ENCODE measurements at regions not wholly inside any gene's neighbourhood (a gene's known extent, or its start where the extent isn't known, plus 50 kb on each side); places are given as distances from the start of the nearest gene placed in this dataset.

GRCh38 chr13:42673677-42674076, 99.7 kb downstream of the TNFSF11 start:
- H3K4ac ChIP-seq (ENCODE audit: low read depth, low read length) = no peak overlapping the region
- WGBS (ENCODE audit: extremely low coverage, insufficient coverage, insufficient read length) = no CpG with 5 or more reads among the region's 2 CpGs
- H4K12ac ChIP-seq (ENCODE audit: low read depth, low read length) = no peak overlapping the region
- no peak overlapping the region for H3K9ac ChIP-seq (ENCODE audit: low read length)
- no peaks in the 10 kb centered on the region for H3K9me3 ChIP-seq (ENCODE audit: insufficient read depth, low read depth, low read length)
- no peaks in the 10 kb centered on the region for H3K36me3 ChIP-seq (ENCODE audit: control insufficient read depth in 1 of 2, insufficient read depth in 2 of 2, low read length in 2 of 2)
- H2BK120ac ChIP-seq (ENCODE audit: insufficient read depth, low read length, poor library complexity) = no peak overlapping the region
- no peak overlapping the region for H3K23ac ChIP-seq (ENCODE audit: low read length)
- no peak overlapping the region for H3K14ac ChIP-seq (ENCODE audit: low read length)
- H3K79me1 ChIP-seq (ENCODE audit: low read length) = no peaks in the 10 kb centered on the region
- no peak overlapping the region for H2AFZ ChIP-seq (ENCODE audit: insufficient read depth, low read length, poor library complexity)
- H3K79me2 ChIP-seq (ENCODE audit: control insufficient read depth, insufficient read depth, low read length, poor library complexity) = no peaks in the 10 kb centered on the region
- H2BK12ac ChIP-seq (ENCODE audit: low read length) = no peak overlapping the region
- no peak overlapping the region for H3K4me2 ChIP-seq (ENCODE audit: low read length)
- H3K4me3 ChIP-seq (ENCODE audit: low read depth, low read length) = no peak overlapping the region
- no peak overlapping the region for H3K18ac ChIP-seq (ENCODE audit: low read length)
- H4K8ac ChIP-seq (ENCODE audit: low read depth, low read length) = no peak overlapping the region
- H3K27me3 ChIP-seq (ENCODE audit: insufficient read depth, low read length) = no peaks in the 10 kb centered on the region
- H2AK5ac ChIP-seq (ENCODE audit: low read length) = no peak overlapping the region
- no peak for DNase-seq
- no peak overlapping the region for H3K27ac ChIP-seq (ENCODE audit: low read depth, low read length)
- H4K91ac ChIP-seq (ENCODE audit: low read depth, low read length) = no peak overlapping the region
- no peak overlapping the region for H2BK5ac ChIP-seq (ENCODE audit: low read depth, low read length, poor library complexity)
- H3K4me1 ChIP-seq (ENCODE audit: control insufficient read depth in 1 of 2, insufficient read depth in 2 of 2, low read length in 2 of 2) = no peaks in the 10 kb centered on the region

- Histone ChIP-seq H2AFZ (ENCODE audit: insufficient read depth, low read length, poor library complexity) (no peak overlapping the region), H3K9ac (ENCODE audit: low read length) (no peak overlapping the region), H3K4me3 (ENCODE audit: low read depth, low read length) (no peak overlapping the region), H3K4me1 (ENCODE audit: control insufficient read depth in 1 of 2, insufficient read depth in 2 of 2, low read length in 2 of 2) (no peaks in the 10 kb centered on the region), H2BK5ac (ENCODE audit: low read depth, low read length, poor library complexity) (no peak overlapping the region), H3K4me2 (ENCODE audit: low read length) (no peak overlapping the region), H4K8ac (ENCODE audit: low read depth, low read length) (no peak overlapping the region), H3K18ac (ENCODE audit: low read length) (no peak overlapping the region), H2BK120ac (ENCODE audit: insufficient read depth, low read length, poor library complexity) (no peak overlapping the region), H3K23ac (ENCODE audit: low read length) (no peak overlapping the region), H3K36me3 (ENCODE audit: control insufficient read depth in 1 of 2, insufficient read depth in 2 of 2, low read length in 2 of 2) (no peaks in the 10 kb centered on the region), H3K79me2 (ENCODE audit: control insufficient read depth, insufficient read depth, low read length, poor library complexity) (no peaks in the 10 kb centered on the region), H2BK12ac (ENCODE audit: low read length) (no peak overlapping the region), H4K91ac (ENCODE audit: low read depth, low read length) (no peak overlapping the region), H4K12ac (ENCODE audit: low read depth, low read length) (no peak overlapping the region), H2AK5ac (ENCODE audit: low read length) (no peak overlapping the region), H3K27ac (ENCODE audit: low read depth, low read length) (no peak overlapping the region), H3K9me3 (ENCODE audit: insufficient read depth, low read depth, low read length) (no peaks in the 10 kb centered on the region), H3K4ac (ENCODE audit: low read depth, low read length) (no peak overlapping the region), H3K27me3 (ENCODE audit: insufficient read depth, low read length) (no peaks in the 10 kb centered on the region), H3K79me1 (ENCODE audit: low read length) (no peaks in the 10 kb centered on the region), H3K14ac (ENCODE audit: low read length) (no peak overlapping the region)
- no peak for DNase-seq
- no CpG with 5 or more reads among the region's 2 CpGs for WGBS (ENCODE audit: extremely low coverage, insufficient coverage, insufficient read length)
These were observed 100.6 kb upstream of the FAM216B start for GRCh38 chr13:42680748-42681147.

GRCh38 chr13:42681326-42682100, 99.9 kb upstream of the FAM216B start:
- no peak overlapping the region for H4K12ac ChIP-seq (ENCODE audit: low read depth, low read length)

GRCh38 chr13:42684226-42684625, 97.2 kb upstream of the FAM216B start:
- Histone ChIP-seq H3K9me3 (ENCODE audit: insufficient read depth, low read depth, low read length) (no peaks in the 10 kb centered on the region), H3K4ac (ENCODE audit: low read depth, low read length) (no peak overlapping the region), H2BK120ac (ENCODE audit: insufficient read depth, low read length, poor library complexity) (no peak overlapping the region), H2BK5ac (ENCODE audit: low read depth, low read length, poor library complexity) (no peak overlapping the region), H3K4me2 (ENCODE audit: low read length) (no peak overlapping the region), H3K79me1 (ENCODE audit: low read length) (no peaks in the 10 kb centered on the region), H3K9ac (ENCODE audit: low read length) (no peak overlapping the region), H3K27ac (ENCODE audit: low read depth, low read length) (no peak overlapping the region), H2BK12ac (ENCODE audit: low read length) (no peak overlapping the region), H3K36me3 (ENCODE audit: control insufficient read depth in 1 of 2, insufficient read depth in 2 of 2, low read length in 2 of 2) (no peaks in the 10 kb centered on the region), H4K8ac (ENCODE audit: low read depth, low read length) (no peak overlapping the region), H3K27me3 (ENCODE audit: insufficient read depth, low read length) (no peaks in the 10 kb centered on the region), H4K91ac (ENCODE audit: low read depth, low read length) (no peak overlapping the region), H3K4me3 (ENCODE audit: low read depth, low read length) (no peak overlapping the region), H3K79me2 (ENCODE audit: control insufficient read depth, insufficient read depth, low read length, poor library complexity) (no peaks in the 10 kb centered on the region), H3K18ac (ENCODE audit: low read length) (no peak overlapping the region), H3K23ac (ENCODE audit: low read length) (no peak overlapping the region), H3K4me1 (ENCODE audit: control insufficient read depth in 1 of 2, insufficient read depth in 2 of 2, low read length in 2 of 2) (no peaks in the 10 kb centered on the region), H3K14ac (ENCODE audit: low read length) (no peak overlapping the region), H2AFZ (ENCODE audit: insufficient read depth, low read length, poor library complexity) (no peak overlapping the region), H4K12ac (ENCODE audit: low read depth, low read length) (no peak overlapping the region), H2AK5ac (ENCODE audit: low read length) (no peak overlapping the region)
- DNase-seq = peak in 1 of 2 donors; percentile 53
- no CpG with 5 or more reads among the region's 2 CpGs for WGBS (ENCODE audit: extremely low coverage, insufficient coverage, insufficient read length)

More at GRCh38 chr13:42681326-42682100, 99.9 kb upstream of the FAM216B start:
- Histone ChIP-seq H3K9me3 (ENCODE audit: insufficient read depth, low read depth, low read length) (no peaks in the 10 kb centered on the region), H3K23ac (ENCODE audit: low read length) (no peak overlapping the region), H3K4ac (ENCODE audit: low read depth, low read length) (no peak overlapping the region), H4K8ac (ENCODE audit: low read depth, low read length) (no peak overlapping the region), H2BK12ac (ENCODE audit: low read length) (no peak overlapping the region), H3K79me1 (ENCODE audit: low read length) (no peaks in the 10 kb centered on the region), H3K4me1 (ENCODE audit: control insufficient read depth in 1 of 2, insufficient read depth in 2 of 2, low read length in 2 of 2) (no peaks in the 10 kb centered on the region), H3K4me3 (ENCODE audit: low read depth, low read length) (no peak overlapping the region), H2AK5ac (ENCODE audit: low read length) (no peak overlapping the region), H3K79me2 (ENCODE audit: control insufficient read depth, insufficient read depth, low read length, poor library complexity) (no peaks in the 10 kb centered on the region), H3K18ac (ENCODE audit: low read length) (no peak overlapping the region), H3K9ac (ENCODE audit: low read length) (no peak overlapping the region), H2AFZ (ENCODE audit: insufficient read depth, low read length, poor library complexity) (no peak overlapping the region), H3K27me3 (ENCODE audit: insufficient read depth, low read length) (no peaks in the 10 kb centered on the region), H3K36me3 (ENCODE audit: control insufficient read depth in 1 of 2, insufficient read depth in 2 of 2, low read length in 2 of 2) (no peaks in the 10 kb centered on the region), H3K14ac (ENCODE audit: low read length) (no peak overlapping the region), H2BK5ac (ENCODE audit: low read depth, low read length, poor library complexity) (no peak overlapping the region), H4K91ac (ENCODE audit: low read depth, low read length) (no peak overlapping the region), H2BK120ac (ENCODE audit: insufficient read depth, low read length, poor library complexity) (no peak overlapping the region), H3K27ac (ENCODE audit: low read depth, low read length) (no peak overlapping the region), H3K4me2 (ENCODE audit: low read length) (no peak overlapping the region)
- no CpG with 5 or more reads among the region's 4 CpGs for WGBS (ENCODE audit: extremely low coverage, insufficient coverage, insufficient read length)
- no peak for DNase-seq

Measured in trophoblast cell (in vitro differentiated cells and primary cell).